ENCODE measurements at regions not wholly inside any gene's neighbourhood (a gene's known extent, or its start where the extent isn't known, plus 50 kb on each side); places are given as distances from the start of the nearest gene placed in this dataset.

DNA sequence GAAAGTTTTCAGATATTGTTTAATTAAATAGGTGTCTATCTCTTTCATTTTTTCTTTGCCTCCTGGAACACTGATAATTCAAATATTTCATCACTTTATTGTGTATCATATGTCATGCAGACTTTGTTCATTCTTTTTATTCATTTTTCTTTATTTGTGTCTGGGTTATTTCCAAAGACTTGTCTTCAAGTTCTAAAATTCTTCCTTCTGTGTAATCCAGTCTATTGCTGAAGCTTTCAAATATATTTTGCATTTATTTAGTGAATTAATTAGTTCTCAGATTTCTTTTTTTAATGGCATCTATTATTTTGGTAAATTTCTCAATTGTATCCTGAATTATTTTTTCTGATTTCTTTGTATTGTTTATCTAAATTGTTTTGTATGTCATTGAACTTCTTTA lies 70.1 kb downstream of the ZNF330 start:
- no peak for DNase-seq (ENCODE audit: low read depth)
- TF ChIP-seq, protein P1, sequence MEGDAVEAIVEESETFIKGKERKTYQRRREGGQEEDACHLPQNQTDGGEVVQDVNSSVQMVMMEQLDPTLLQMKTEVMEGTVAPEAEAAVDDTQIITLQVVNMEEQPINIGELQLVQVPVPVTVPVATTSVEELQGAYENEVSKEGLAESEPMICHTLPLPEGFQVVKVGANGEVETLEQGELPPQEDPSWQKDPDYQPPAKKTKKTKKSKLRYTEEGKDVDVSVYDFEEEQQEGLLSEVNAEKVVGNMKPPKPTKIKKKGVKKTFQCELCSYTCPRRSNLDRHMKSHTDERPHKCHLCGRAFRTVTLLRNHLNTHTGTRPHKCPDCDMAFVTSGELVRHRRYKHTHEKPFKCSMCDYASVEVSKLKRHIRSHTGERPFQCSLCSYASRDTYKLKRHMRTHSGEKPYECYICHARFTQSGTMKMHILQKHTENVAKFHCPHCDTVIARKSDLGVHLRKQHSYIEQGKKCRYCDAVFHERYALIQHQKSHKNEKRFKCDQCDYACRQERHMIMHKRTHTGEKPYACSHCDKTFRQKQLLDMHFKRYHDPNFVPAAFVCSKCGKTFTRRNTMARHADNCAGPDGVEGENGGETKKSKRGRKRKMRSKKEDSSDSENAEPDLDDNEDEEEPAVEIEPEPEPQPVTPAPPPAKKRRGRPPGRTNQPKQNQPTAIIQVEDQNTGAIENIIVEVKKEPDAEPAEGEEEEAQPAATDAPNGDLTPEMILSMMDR (IDR thresholded peaks at IDR 0.05; ENCODE audit: low read depth, low read length, missing control alignments) = no peak
- no peak overlapping the region for H3K4me3 ChIP-seq (ENCODE audit: low read depth, low read length)

DNA sequence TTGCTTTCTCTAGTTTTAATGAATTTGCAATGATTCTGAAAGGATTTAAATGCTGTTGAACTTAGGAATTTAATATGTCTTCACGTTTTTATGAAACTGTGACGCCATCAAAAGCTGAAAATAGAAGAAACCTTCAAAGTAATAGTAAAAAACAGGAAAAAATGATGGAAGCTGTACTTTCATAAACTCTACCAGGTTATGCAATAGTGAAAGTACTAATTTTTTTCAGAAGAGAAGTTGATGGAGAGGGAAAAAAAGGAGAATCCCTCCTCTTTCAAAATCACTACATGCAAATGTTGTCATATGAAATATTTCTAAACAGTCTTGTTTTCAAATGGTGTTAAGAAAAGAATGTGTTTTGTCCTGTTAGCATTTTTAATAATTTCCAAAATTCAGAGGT lies 73.6 kb downstream of the ZNF330 start:
- no peak for DNase-seq (ENCODE audit: low read depth)
- H3K4me3 ChIP-seq (ENCODE audit: low read depth, low read length) = no peak overlapping the region
- TF ChIP-seq, protein P1 (IDR thresholded peaks at IDR 0.05; ENCODE audit: low read depth, low read length, missing control alignments) = no peak

DNA sequence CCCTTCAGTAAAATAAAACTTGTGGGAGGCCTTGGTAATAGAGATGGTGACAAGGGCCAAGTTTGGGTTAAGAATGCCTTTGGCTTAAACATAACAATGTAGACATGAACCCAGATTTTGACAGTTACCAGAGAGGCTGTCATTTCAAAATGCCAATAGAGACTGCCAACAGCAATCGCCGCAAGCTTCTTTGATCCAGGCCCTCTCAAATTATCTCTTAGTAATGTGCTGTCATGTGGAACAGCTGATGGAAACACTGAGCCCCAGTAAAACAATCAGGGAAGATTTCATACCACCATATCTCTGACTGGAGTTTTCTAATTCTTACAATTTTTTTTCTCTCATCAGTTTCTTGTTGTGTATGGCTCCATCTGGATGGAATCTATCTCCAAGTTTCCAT lies 80.5 kb downstream of the ZNF330 start:
- H3K4me3 ChIP-seq (ENCODE audit: low read depth, low read length) = no peak overlapping the region
- TF ChIP-seq, protein P1 (IDR thresholded peaks at IDR 0.05; ENCODE audit: low read depth, low read length, missing control alignments) = no peak
- DNase-seq (ENCODE audit: low read depth) = no peak

DNA sequence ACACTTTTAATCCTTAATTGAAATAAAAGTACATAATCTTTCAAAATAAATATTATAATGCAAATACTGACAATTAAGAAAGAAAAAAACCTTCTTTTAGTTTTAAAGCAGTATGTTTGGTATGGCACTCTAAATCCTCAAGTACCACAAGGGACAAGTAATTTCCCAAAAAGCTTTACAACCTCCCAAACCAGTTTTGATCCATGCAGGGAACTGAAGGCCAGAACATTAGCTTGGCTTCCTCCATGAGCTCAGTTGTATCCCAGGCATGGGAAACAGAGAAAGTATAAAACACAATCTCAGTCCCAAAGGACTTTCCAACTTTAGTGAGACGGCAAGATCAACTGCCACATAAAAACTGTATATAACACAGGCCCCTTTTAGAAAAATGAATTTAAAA lies 82.2 kb downstream of the ZNF330 start:
- TF ChIP-seq, protein P1 (IDR thresholded peaks at IDR 0.05; ENCODE audit: low read depth, low read length, missing control alignments) = no peak
- DNase-seq (ENCODE audit: low read depth) = no peak
- no peak overlapping the region for H3K4me3 ChIP-seq (ENCODE audit: low read depth, low read length)

DNA sequence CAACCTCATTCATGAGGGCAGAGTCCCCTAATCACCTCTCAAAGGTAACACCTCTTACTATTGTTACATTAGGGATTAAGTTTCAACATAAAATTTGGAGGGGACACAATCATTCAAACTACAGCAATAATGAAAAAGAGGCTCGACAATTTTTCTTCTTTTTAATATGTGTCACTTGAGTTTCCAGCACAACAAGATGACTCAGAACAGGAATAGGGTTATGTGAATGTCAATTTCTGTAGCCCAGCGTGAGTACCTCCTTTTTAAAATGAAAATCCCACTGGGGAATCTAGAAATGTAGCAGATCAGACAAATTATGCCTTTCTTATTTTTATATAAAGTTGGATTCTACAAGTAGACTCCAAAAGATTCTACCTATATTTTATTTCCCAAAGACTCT lies 83.7 kb downstream of the ZNF330 start:
- TF ChIP-seq, protein P1 (IDR thresholded peaks at IDR 0.05; ENCODE audit: low read depth, low read length, missing control alignments) = no peak
- no peak for DNase-seq (ENCODE audit: low read depth)
- no peak overlapping the region for H3K4me3 ChIP-seq (ENCODE audit: low read depth, low read length)

DNA sequence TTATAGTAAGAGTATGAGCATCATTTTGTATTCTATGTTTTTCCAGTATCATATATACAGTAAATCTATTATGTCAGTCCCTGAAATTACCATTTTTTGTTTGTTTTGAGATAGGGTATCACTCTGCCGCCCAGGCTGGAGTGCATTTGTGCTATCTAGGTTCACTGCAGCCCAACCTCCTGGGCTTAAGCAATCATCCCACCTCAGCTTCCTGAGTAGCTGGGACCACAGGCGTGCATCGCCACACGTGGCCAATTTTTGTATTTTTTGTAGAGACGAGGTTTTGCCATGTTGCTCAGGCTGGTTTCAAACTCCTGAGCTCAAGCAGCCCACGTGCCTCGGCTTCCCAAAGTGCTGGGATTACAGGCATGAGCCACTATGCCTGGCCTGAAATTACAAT lies 85.6 kb downstream of the ZNF330 start:
- TF ChIP-seq, protein P1 (IDR thresholded peaks at IDR 0.05; ENCODE audit: low read depth, low read length, missing control alignments) = no peak

DNA sequence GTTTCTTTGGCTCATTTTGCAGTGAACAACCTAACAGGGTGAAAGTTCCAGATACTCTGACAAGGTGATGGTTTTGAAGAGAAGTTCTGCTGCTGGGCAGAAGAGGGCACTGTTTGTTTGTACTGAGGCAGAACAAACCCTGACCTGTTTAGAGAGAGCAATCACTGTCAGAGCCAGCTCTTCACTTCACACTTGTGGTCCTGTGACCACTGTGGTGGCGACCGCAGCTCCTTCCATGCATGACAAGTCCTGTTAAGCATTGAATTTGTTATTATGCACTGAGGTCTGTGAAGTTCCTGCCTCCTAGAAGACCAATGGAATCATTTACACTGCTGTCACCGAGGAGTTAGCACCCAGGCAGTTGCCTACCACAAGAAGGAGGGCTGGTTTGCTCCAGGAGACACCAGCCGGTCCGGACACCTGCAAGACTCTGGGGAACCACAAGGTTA lies 86.6 kb downstream of the ZNF330 start:
- H3K4me3 ChIP-seq (ENCODE audit: low read depth, low read length) = no peak overlapping the region
- TF ChIP-seq, protein P1 (IDR thresholded peaks at IDR 0.05; ENCODE audit: low read depth, low read length, missing control alignments) = peak; percentile 93
- DNase-seq (ENCODE audit: low read depth) = peak; percentile 89

More for the DNA sequence above, 85.6 kb downstream of the ZNF330 start:
- DNase-seq (ENCODE audit: low read depth) = no peak
- no peak overlapping the region for H3K4me3 ChIP-seq (ENCODE audit: low read depth, low read length)
